ENCODE measurements at regions not wholly inside any gene's neighbourhood (a gene's known extent, or its start where the extent isn't known, plus 50 kb on each side); places are given as distances from the start of the nearest gene placed in this dataset.
"Not testable (repeated sequence)": the region's sequence is repeated elsewhere in the genome, so short reads cannot be mapped to it uniquely, and the experiment has no call there.

DNA sequence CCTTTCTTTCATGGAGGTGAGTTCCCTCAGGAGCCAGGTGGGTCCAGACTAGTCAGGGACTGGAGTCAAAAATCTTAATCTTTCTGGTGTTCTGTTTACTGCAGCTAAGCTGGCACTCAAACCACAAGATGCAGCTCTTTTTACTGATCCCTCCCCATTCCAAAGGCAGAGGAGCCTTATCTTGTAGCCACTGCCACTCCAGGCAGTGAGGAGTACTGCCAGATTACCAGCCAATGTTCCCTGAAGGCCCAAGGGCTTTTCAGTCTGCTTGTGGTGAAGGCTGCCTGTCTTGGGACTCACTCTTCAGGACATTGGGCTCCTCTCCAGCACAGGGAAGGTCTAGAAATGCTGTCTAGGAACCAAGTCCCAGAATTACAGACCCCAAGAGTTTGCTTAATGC is 490.4 kb upstream of the ADGRB3 start:
- no peak for DNase-seq

DNA sequence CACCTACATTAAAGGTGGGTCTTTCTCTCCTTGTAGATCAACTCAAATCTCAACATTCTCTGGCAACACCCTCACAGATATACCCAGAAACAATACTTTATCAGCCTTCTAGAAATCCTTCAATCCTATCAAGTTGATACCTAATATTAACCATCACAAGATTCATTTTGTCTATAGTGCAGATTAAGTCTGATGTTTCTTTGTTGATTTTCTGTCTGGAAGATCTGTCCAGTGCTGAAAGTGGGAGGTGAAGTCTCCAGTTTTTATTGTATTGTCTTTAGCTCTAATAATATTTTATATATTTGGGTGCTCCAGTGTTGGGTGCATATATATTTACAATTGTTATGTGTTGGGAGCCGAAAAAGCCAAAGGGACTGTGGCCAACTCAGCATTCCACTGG is 493.9 kb upstream of the ADGRB3 start:
- no peak for DNase-seq

DNA sequence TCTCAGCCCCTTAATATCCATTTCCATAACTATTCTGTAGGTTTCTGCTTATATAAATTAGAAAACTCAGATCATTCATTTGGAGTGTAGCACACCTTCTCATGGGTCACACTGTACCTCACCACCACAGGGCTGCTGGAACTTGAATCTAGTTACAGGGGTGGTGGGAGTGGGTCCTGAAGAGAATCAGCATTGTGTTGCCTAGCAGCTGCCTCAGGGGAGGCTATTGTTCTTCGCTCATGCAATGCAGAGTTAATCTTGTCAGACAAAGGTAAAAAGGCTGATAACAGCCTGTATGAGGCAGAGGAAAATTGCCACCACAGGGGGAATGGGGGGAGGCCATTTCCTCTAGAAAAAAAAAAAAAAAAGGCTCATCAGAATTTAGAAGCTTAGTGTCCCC is 496.0 kb upstream of the ADGRB3 start:
- DNase-seq: no peak

DNA sequence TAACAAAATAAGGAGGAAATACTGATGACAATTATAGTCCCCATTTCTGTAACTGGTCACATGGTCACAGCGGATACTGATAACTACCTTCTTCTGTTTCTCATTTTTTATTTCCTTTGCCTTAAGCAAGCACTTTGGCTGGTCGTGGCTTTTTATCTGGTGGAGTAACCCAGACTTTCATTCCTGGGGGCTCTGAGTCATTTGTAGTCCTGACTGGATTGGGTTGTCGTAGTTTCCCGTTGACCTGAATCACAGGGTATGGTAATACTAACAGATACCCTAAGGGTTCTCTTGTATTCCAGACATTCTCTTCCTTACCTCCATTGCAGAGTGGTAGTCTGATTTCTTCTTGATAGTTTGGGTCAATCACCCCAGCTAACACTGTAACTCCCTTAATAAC is 500.3 kb upstream of the ADGRB3 start:
- no peak for DNase-seq

DNA sequence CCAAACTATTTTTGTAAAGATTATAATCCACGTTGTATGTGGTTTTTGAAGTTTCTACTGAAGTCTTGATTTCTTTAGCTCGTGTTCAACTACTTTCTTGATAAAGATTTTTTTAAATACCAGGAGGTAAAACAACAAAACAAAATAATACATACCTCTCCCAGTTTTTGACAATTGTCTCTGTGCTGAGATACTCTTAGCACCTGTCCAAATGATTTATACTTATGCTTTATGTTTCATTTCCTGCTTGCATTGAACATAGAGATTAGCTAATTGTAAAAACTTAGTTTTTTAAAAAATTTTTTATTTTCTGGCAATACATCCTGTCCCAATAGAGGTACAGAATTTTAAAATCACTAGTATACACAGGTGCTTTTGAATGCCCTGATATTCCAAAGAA is 506.9 kb upstream of the ADGRB3 start:
- no peak for DNase-seq

DNA sequence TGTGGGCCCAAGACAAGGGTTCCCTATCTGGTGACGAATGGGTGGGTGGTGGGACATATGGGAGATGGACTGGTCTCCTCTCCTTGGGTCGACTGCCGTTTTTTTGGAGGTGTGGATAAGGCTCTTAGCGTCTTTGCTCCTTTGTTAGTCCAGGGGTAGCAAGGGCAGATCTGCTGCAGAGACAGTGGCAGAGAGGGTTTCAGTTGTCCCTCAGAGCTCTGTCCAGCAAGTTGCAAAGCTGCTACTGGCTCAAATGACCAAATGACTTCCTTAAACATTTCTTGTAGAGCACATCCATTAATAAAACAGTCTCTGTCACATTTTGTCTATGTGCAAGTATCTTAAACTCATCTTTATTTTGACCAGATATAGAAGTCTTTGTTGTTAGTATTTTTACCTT is 508.0 kb upstream of the ADGRB3 start:
- DNase-seq: no peak

DNA sequence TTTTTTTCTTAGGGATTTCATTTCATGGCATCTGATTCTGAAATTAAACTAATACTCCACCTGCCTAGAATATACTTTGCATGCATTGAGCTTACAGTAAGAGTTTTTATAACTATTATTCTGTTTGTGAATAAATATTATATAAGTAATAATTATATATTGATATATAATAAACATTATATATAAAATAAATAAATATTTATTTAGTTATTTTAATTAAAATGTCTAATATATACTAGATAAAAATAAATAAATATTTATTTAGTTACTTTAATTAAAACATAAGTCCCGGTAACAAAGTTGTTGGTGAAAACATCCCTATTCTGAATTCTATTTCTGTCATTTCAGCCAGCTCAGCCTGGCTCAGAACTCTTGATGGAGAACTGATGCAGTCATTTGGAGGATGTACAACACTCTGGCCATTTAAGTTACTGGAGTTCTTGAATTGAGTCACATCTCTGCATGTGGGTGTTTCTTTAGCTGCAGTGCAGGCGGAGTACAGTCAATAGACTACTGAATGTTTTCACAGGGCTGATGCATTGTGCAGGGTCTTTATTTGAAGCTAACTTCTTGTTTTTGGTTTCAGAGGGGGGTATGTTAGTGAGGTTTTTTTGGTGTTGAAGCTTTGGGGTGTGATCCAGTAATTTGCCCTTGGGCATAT is 508.9 kb upstream of the ADGRB3 start:
- no peak for DNase-seq

DNA sequence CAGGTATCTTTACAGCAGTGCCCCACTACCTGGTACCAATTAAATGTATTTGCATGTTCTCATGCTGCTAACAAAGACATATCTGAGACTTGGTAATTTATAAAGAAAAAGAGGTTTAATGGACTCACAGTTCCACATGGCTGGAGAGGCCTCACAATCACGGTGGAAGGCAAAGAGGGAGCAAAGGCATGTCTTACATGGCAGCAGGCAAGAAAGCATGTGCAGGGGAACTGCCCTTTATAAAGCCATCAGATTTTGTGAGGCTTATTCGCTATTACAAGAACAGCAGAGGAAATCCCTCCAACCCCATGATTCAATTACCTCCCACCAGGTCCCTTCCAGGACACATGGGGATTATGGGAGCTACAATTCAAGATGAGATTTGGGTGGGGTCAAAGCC is 512.1 kb upstream of the ADGRB3 start:
- not testable (repeated sequence) for DNase-seq

DNA sequence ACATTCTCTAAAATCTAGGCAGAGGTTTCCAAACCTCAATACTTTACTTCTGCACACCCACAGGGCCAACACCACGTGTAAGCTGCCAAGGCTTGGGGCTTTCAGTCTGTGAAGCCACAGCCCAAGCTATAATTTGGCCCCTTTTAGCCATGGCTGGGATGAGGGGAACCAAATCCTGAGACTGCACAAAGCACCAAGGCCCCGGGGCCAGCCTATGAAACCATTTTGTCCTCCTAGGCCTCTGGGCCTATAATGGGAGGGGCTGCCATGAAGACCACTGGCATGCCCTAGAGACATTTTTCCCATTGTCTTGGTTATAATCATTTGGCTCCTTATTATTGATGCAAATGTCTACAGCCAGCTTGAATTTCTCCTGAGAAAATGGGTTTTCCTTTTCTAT is 513.0 kb upstream of the ADGRB3 start:
- no peak for DNase-seq

DNA sequence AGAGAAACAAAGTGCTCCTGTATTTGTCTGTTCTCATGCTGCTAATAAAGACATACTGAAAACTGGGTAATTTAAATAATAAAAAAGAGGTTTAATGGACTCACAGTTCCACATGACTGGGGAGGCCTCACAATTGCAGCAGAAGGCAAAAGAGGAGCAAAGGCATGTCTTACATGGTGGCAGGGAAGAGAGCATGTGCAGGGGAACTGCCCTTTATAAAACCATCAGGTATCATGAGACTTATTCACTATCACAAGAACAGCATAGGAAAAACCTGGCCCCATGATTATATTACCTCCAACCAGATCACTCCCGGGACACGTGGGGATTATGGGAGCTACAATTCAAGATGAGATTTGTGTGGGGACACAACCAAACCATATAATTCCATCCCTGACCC is 514.1 kb upstream of the ADGRB3 start:
- DNase-seq: not testable (repeated sequence)

DNA sequence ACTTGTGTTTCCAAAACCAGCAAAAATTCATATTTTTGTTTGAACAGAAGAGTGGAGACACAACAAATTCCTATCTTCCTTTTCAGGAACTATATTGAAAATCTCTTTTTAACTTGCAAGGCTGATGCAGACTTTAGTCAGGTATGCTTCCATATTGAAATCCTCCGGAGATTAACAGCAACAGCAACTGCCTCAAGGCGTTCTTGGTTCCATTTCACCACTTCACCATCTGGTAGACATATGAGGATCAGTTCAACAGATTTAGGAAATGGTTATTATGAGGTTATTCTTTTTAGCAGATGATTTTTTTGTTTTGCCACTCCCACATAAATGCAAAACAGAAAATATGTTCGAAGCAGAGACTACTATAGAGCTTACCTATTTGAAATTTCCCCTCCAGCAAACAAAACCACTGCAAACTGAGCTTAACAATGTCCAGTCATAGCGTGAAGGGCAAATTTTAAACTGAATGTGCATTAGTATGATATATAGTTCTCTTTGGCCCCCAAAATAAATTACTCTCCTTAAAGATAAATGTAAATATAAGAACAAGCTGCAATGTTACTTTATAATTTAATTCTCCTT is 520.5 kb upstream of the ADGRB3 start:
- DNase-seq: peak; percentile 50

DNA sequence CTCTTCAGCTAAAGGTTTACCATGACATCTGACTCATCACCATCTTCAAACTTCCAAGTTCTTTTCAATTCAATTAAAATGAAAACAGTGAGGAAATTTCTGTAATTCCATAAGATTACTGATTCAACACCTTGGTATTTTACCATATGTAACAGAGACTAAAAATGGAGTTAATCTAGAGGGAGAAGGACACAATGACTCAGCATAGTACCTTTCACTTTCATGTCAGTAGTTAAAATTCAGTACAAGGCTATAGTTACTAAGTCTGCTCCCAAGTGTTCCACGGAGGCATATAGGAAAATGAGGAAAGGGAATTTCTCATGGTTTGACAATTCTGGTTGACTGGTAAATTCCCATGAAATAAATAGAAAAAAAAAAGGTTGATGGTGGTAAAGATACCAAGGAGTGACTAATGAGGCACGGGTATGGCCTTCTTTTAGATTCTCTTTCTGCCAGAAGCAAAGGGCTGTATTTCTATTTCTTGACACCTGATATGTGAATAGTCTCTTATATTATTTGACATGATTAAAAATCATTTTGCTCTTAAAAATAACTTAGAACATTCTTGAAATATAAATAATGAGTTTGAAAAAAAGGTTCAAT is 526.7 kb upstream of the ADGRB3 start:
- no peak for DNase-seq

DNA sequence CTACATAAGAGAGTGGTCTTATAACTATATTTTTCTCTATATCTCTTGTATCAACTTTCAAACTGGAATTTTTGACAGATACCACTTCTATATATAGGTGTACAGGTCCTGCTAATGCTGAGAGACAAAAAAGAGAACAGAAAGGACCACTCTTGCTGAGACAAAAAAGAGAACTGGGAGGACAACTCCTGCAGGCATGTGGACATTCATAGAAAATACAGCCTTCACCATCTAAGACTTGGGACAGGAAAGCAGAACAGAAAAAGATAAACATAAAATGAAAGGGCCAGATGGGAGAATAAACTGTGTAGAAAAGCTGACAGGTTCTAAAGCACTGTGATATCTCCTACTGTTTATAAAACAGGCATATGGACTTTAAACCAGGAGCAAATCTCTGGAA is 541.0 kb upstream of the ADGRB3 start:
- no peak for DNase-seq

DNA sequence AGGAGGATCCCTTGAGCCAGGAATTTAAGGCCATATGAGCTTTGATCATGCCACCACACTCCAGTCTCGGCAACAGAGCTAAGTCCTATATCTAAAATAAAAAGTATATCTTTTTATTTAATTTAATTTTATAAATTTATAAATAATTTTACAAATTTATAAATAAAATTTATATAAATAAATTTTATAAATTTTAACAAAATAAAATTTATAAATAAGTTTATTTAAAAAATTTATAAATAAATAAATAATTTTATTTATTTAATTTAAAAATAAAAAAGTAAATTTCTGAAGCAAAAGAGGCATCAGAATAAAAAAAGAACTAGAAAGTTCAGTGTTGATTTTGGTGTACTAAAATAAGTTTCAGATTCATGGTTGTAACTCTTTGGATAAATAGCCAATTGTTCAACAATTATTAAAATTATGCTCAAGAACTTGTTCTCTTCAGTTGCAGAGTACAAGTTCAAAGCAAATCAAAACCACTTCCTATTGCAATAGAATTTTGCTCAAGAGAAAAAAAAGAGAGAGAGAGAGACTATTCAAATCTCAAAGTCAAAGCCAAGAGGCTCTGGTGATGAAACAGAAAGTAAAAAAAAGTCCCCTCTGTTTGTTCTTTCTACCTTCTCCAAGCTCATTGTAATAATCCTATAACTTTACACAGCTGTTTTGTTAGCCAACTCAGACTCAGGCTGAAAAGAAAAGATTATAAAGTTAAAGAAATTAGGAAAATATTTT is 547.5 kb upstream of the ADGRB3 start:
- DNase-seq: no peak

DNA sequence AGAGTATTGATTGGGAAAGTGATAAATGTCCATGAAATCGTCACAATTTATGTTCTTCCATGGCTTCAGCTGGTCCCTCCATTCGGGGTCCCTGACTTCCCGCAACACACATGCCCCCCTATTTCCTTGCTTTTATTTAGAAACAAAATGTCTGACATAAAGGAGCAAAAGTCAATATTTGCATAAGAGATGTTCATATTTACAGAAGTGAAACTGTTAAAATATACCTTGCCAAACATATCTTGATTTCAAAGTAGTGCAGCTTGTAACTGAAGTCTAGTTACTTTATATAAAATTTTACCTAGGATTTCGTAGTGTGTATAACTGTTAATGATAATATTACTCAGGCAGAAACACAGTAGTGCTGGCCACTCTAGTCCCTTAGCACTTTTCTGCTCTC is 548.9 kb upstream of the ADGRB3 start:
- DNase-seq: no peak

DNA sequence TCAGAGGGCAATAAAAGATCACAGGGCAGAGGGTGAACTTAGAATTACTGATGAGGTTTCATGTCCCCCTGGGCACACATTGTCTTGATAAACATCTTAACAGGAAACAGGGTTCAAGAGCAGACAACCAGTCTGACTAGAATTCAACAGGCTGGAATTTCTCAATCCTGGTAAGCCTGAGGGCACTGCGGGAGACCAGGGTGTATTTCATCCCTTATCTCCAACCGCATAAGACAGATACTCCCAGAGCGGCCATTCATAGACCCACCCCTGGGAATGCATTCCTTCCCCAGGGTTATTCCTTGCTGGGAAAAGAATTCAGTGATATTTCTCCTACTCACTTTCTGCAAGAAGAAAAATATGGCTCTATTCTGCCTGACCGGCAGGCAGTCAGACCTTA is 549.5 kb upstream of the ADGRB3 start:
- DNase-seq: not testable (repeated sequence)

DNA sequence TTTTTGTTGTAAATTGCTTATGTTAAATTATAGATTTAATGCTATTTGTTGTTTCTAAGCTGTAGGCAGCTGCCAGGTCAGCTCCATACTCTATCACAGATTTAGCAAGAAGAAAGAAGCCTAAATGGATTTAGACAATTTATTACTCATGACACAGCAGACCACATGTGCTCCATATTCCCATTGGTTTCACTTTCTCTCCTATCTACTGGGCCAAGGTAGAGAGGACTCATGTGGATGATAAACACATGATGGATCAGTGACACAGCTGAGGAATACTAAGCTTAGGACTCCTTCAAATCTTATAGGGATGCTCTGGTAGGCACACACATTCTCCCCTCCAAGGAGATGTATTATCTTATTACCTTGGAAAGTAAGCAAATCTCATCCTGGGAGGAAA is 553.0 kb upstream of the ADGRB3 start:
- no peak for DNase-seq

DNA sequence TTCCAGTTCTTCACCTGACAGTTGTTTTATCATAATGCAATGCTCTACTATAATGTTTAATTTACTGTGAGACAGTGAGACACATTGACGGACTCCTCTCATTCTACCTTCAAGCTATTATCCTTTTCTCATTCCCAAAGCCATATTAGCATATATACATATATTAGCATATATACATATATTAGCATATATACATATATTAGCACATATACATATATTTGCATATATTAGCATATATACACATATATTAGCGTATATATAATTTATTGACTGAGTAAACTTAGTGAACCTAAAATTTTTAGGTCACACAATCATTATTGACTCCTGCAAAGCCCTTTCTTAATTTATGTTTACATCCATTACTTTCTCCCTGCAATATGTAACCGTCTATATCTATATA is 555.0 kb upstream of the ADGRB3 start:
- no peak for DNase-seq

DNA sequence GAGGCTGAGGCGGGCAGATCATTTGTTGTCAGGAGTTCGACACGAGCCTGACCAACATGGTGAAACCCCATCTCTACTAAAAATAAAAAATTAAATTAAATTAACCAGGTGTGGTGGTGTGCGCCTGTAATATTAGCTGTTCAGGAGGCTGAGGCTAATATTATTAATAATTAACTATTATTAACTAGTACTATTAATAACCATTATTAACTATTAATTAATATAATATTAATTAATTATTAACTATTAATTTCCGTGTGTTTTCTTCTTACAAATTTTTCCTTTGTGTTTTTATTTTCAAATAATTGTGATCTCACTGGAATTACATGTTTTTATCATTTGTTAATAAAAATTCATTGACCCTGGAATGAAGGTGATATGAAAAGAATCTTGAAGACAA is 557.4 kb upstream of the ADGRB3 start:
- no peak for DNase-seq

DNA sequence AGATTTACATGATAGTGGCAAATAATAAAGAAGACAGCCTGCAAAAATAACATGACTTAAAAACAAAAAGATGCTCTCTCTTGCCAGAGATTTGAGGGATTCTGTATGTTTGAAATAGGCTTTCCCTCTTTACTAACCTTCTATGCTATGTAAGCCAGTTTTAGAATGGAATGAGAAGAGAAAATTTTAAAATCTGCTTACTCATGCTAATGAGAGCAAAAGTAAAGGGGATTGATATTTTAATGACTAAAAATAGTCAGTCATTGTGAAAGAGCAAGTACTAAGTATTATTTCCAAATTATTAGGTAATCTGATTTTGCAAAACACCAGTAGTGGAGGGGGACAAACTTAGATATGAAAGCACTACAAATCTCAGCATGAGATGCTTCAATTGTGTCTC is 563.3 kb upstream of the ADGRB3 start:
- DNase-seq: no peak

DNA sequence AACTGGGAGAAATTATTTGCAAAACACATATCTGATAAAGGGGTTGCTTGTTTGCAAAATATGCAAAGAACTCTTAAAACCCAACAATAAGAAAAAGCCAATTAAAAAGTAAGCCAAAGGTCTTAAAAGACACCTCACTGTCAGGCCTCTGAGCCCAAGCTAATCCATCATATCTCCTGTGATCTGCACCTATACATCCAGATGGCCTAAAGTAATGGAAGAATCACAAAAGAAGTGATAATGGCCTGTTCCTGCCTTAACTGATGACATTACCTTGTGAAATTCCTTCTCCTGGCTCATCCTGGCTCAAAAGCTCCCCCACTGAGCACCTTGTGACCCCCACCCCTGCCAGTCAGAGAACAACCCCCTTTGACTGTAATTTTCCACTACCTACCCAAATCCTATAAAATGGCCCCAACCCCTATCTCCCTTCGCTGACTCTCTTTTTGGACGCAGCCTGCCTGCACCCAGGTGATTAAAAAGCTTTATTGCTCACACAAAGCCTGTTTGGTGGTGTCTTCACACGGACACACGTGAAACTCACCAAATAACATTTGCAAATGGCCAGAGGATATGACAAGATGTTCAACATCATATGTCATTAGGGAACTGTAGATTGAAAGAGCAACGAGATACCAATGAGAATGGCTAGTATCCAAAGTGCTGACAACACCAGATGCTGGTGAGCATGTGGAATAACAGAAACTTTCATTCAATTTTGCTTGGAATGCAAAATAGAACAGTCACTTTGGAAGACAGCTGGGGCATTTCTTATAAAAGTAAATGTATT is 565.0 kb upstream of the ADGRB3 start:
- DNase-seq: no peak

DNA sequence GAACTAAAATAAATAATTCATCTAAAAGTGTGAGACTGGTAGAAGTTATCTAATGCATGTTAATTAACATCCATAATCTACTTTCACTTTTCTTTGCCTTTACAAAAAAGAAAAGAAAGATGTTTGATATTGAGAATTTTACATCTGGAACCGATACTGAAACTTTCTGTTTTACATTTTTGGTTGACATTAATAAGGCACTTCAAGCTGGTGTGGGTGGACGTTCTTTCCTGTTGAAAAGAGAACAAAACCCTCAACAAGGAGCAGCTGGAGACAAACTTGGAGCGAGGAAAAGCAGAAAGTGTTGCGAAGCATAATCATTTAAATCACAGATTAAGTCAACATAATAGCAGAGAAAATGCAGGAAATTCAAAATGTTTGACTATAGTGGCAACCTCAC is 575.2 kb upstream of the ADGRB3 start:
- DNase-seq: peak; percentile 11

DNA sequence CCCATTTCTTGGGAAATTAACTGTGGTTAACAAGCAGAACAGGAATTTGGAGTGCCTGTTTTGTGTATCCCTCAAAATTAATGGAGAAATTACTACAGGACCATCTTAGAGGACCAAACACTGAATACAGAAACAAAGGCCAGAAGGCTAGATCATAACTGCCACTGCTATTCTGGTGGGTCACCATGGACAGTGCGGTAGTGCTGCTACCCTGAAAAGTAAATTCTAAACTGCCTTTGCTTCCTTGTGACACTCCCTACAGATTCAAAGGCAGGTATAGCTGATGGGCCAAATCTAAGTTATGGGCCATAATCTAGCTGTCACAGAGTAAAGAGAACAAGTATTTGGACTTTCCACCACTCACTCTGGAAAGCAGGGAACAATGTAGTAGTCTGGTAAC is 575.8 kb upstream of the ADGRB3 start:
- DNase-seq: no peak
